WTC11 (cell line): ENCODE measurements at regions not wholly inside any gene's neighbourhood (a gene's known extent, or its start where the extent isn't known, plus 50 kb on each side); places are given as distances from the start of the nearest gene placed in this dataset.

Source experiments
- CREM ChIP-seq: sonication (generic); formaldehyde crosslinking; IDR thresholded peaks from 2 replicates; pipeline ENCODE4 v1.8.1; 2022; ENCODE audit warnings: mild to moderate bottlenecking, missing genetic modification reagents, moderate library complexity
- ETV6 ChIP-seq: sonication (generic); formaldehyde crosslinking; IDR thresholded peaks from 2 replicates; pipeline ENCODE4 v1.8.1; 2022; ENCODE audit warnings: mild to moderate bottlenecking, missing genetic modification reagents
- FOXK1 ChIP-seq: sonication (generic); formaldehyde crosslinking; IDR thresholded peaks from 2 replicates; pipeline ENCODE4 v1.8.0; 2022; ENCODE audit warnings: mild to moderate bottlenecking, moderate library complexity, missing genetic modification reagents
- GABPB1 ChIP-seq: sonication (generic); formaldehyde crosslinking; IDR thresholded peaks from 2 replicates; pipeline ENCODE4 v1.8.1; 2023; ENCODE audit warnings: mild to moderate bottlenecking, missing genetic modification reagents
- NFATC4 ChIP-seq: fragments of 250-450 bp; sonication (Bioruptor Pico); IDR thresholded peaks from 2 replicates; pipeline ENCODE4 v1.9.0; 2021; ENCODE audit warnings: mild to moderate bottlenecking
- TEAD4 ChIP-seq: sonication (generic); formaldehyde crosslinking; IDR thresholded peaks from 2 replicates; pipeline ENCODE4 v1.8.0; 2022; ENCODE audit warnings: mild to moderate bottlenecking, missing genetic modification reagents
- TP53 ChIP-seq: sonication (generic); formaldehyde crosslinking; IDR thresholded peaks from 2 replicates; pipeline ENCODE4 v1.8.1; 2023; ENCODE audit warnings: mild to moderate bottlenecking, missing genetic modification reagents
- ZNF219 ChIP-seq: sonication (generic); formaldehyde crosslinking; IDR thresholded peaks from 2 replicates; pipeline ENCODE4 v1.8.0; 2023; ENCODE audit warnings: missing genetic modification reagents, mild to moderate bottlenecking, borderline replicate concordance
- TF ChIP-seq, protein P1 (sequence below): fragments of 200-600 bp; IDR thresholded peaks from 2 replicates; pipeline ENCODE4 v1.8.0; 2022; ENCODE audit warnings: antibody characterized with exemption
- TF ChIP-seq, protein P2 (sequence below): sonication (generic); formaldehyde crosslinking; IDR thresholded peaks from 2 replicates; pipeline ENCODE4 v1.8.1; 2022; ENCODE audit warnings: low read depth, missing genetic modification reagents, borderline replicate concordance
- TF ChIP-seq, protein P3 (sequence below): sonication (generic); formaldehyde crosslinking; IDR thresholded peaks from 2 replicates; pipeline ENCODE4 v1.8.0; 2022; ENCODE audit warnings: mild to moderate bottlenecking, missing genetic modification reagents
- TF ChIP-seq, protein P4 (sequence below): sonication (generic); formaldehyde crosslinking; IDR thresholded peaks from 2 replicates; pipeline ENCODE4 v1.8.0; 2022; ENCODE audit warnings: mild to moderate bottlenecking, missing genetic modification reagents

DNA sequence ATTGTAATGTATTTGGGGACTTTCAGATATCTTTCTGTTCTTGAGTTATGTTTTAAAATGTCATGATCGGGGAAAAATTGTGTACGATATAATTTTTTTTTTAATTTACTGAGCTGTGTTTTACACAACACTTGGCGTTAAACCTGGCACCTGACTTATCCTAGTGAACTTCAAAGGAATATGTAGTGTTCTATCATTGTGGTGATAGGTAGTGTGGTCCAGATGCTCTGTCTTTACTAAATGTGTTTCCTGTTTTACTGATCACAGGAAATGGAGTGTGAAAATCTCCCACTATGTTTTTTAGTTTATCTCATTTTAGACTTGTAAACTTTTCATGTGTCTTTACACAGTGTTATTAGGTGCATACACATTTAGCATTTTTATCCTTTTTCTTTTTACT lies 98.0 kb downstream of the SLC5A7 start:
- TF ChIP-seq, protein P1, sequence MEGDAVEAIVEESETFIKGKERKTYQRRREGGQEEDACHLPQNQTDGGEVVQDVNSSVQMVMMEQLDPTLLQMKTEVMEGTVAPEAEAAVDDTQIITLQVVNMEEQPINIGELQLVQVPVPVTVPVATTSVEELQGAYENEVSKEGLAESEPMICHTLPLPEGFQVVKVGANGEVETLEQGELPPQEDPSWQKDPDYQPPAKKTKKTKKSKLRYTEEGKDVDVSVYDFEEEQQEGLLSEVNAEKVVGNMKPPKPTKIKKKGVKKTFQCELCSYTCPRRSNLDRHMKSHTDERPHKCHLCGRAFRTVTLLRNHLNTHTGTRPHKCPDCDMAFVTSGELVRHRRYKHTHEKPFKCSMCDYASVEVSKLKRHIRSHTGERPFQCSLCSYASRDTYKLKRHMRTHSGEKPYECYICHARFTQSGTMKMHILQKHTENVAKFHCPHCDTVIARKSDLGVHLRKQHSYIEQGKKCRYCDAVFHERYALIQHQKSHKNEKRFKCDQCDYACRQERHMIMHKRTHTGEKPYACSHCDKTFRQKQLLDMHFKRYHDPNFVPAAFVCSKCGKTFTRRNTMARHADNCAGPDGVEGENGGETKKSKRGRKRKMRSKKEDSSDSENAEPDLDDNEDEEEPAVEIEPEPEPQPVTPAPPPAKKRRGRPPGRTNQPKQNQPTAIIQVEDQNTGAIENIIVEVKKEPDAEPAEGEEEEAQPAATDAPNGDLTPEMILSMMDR: no peak
- TF ChIP-seq, protein P2, sequence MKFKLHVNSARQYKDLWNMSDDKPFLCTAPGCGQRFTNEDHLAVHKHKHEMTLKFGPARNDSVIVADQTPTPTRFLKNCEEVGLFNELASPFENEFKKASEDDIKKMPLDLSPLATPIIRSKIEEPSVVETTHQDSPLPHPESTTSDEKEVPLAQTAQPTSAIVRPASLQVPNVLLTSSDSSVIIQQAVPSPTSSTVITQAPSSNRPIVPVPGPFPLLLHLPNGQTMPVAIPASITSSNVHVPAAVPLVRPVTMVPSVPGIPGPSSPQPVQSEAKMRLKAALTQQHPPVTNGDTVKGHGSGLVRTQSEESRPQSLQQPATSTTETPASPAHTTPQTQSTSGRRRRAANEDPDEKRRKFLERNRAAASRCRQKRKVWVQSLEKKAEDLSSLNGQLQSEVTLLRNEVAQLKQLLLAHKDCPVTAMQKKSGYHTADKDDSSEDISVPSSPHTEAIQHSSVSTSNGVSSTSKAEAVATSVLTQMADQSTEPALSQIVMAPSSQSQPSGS (CRISPR knock-in tag): no peak
- TF ChIP-seq GABPB1 (CRISPR knock-in tag): no peak
- no peak for TF ChIP-seq ETV6
- no peak for TF ChIP-seq FOXK1 (CRISPR knock-in tag)
- TF ChIP-seq ZNF219 (CRISPR knock-in tag): no peak
- TF ChIP-seq TP53 (CRISPR knock-in tag): no peak
- TF ChIP-seq, protein P3, sequence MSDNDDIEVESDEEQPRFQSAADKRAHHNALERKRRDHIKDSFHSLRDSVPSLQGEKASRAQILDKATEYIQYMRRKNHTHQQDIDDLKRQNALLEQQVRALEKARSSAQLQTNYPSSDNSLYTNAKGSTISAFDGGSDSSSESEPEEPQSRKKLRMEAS (CRISPR knock-in tag): no peak
- TF ChIP-seq TEAD4: no peak
- no peak for TF ChIP-seq CREM (CRISPR knock-in tag)
- TF ChIP-seq, protein P4, sequence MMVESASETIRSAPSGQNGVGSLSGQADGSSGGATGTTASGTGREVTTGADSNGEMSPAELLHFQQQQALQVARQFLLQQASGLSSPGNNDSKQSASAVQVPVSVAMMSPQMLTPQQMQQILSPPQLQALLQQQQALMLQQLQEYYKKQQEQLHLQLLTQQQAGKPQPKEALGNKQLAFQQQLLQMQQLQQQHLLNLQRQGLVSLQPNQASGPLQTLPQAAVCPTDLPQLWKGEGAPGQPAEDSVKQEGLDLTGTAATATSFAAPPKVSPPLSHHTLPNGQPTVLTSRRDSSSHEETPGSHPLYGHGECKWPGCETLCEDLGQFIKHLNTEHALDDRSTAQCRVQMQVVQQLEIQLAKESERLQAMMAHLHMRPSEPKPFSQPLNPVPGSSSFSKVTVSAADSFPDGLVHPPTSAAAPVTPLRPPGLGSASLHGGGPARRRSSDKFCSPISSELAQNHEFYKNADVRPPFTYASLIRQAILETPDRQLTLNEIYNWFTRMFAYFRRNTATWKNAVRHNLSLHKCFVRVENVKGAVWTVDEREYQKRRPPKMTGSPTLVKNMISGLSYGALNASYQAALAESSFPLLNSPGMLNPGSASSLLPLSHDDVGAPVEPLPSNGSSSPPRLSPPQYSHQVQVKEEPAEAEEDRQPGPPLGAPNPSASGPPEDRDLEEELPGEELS (CRISPR knock-in tag): no peak
- TF ChIP-seq NFATC4 (CRISPR knock-in tag): no peak
